GM12878 (cell line): ENCODE measurements at regions not wholly inside any gene's neighbourhood (a gene's known extent, or its start where the extent isn't known, plus 50 kb on each side); places are given as distances from the start of the nearest gene placed in this dataset.

Experiments
- ATAC-seq: fragments of 200-7000 bp; cut with Tn5 transposase; 3 replicates; pipeline ENCODE4 v1.9.1; 2020; ENCODE audit warnings: mild to moderate bottlenecking, moderate library complexity
- BruUV-seq: library from RNA; stranded (reverse); fragments of 400-500 nt; replicated peaks from 2 replicates; lab custom pipeline; 2021; lab: Mats Ljungman, UMichigan
- CTCF ChIA-PET: fragments of 300-600 bp; sonication (Branson Sonifier 250); formaldehyde crosslinking; extraction: SDS; loops from one replicate; lab custom pipeline; 2021; ENCODE audit warnings: inconsistent platforms; lab: Yijun Ruan, JAX
- POLR2A ChIA-PET: fragments of 350-600 bp; formaldehyde crosslinking; extraction: SDS; loops from one replicate; lab custom pipeline; 2021; ENCODE audit warnings: inconsistent platforms; lab: Charles Lee
- RAD21 ChIA-PET: fragments of 300-600 bp; sonication (Branson Sonifier 250); formaldehyde crosslinking; loops from one replicate; lab custom pipeline; 2023; ENCODE audit warnings: antibody characterized with exemption; ENCODE audit not compliant: unreplicated experiment; lab: Charles Lee
- SMC1A ChIA-PET: fragments of 300-600 bp; sonication (Branson Sonifier 250); formaldehyde crosslinking; loops from one replicate; lab custom pipeline; 2023; ENCODE audit not compliant: unreplicated experiment, uncharacterized antibody; lab: Charles Lee
- DNase-seq: peaks from one replicate; pipeline ENCODE4 v3.0.0-alpha.2; 2011; ENCODE audit warnings: low read depth, low spot score
- FAIRE-seq: peaks from 3 replicates; lab custom pipeline; 2011; peaks lifted over from hg19 to GRCh38; lab: Jason Lieb, UNC
- H2AFZ ChIP-seq: 2 replicates; pipeline ENCODE4 v1.6.0; 2011; ENCODE audit warnings: low read depth, low read length, control low read depth; ENCODE audit not compliant: control insufficient read depth
- H3K27ac ChIP-seq: 2 replicates; pipeline ENCODE4 v1.5.1; 2011; ENCODE audit warnings: control low read depth; ENCODE audit not compliant: control insufficient read depth, insufficient read depth
- H3K27me3 ChIP-seq, 2 experiments: replicated peaks in 1 of 2; 2 replicates each; pipeline versions ENCODE4 v1.6.0 to v1.6.1; 2011; ENCODE audit warnings: low read length in 1 of 2; ENCODE audit not compliant: control insufficient read depth in 2 of 2, insufficient read depth in 2 of 2
- H3K36me3 ChIP-seq, 2 experiments: 2 replicates each; pipeline ENCODE4 v1.5.1; 2011; ENCODE audit warnings: low read length in 1 of 2; ENCODE audit not compliant: control insufficient read depth in 2 of 2, insufficient read depth in 2 of 2
- H3K4me1 ChIP-seq: 2 replicates; pipeline ENCODE4 v1.6.1; 2011; ENCODE audit warnings: mild to moderate bottlenecking, low read length, moderate library complexity, mixed read lengths; ENCODE audit not compliant: control insufficient read depth, insufficient read depth
- H3K4me2 ChIP-seq: 2 replicates; pipeline ENCODE4 v1.6.0; 2011; ENCODE audit warnings: control low read depth; ENCODE audit not compliant: control insufficient read depth, insufficient read depth
- H3K4me3 ChIP-seq: fragments of 200-600 bp; sonication (generic); 2 replicates; pipeline ENCODE4 v1.5.1; 2016
- H3K79me2 ChIP-seq: 2 replicates; pipeline ENCODE4 v1.6.0; 2011; ENCODE audit warnings: low read length; ENCODE audit not compliant: control insufficient read depth, insufficient read depth
- H3K9ac ChIP-seq: 2 replicates; pipeline ENCODE4 v1.8.0; 2011; ENCODE audit warnings: low read length, control low read depth, mixed read lengths; ENCODE audit not compliant: control insufficient read depth, insufficient read depth
- H3K9me3 ChIP-seq: replicated peaks from 3 replicates; pipeline ENCODE4 v1.5.1; 2011; ENCODE audit warnings: mild to moderate bottlenecking, low read length; ENCODE audit not compliant: control insufficient read depth, insufficient read depth
- H4K20me1 ChIP-seq: 2 replicates; pipeline ENCODE4 v1.6.0; 2011; ENCODE audit not compliant: control insufficient read depth, insufficient read depth
- BCLAF1 ChIP-seq: fragments of 450-650 bp; IDR thresholded peaks from 2 replicates; pipeline ENCODE4 v1.6.1; 2017; ENCODE audit warnings: antibody characterized with exemption, mild to moderate bottlenecking, moderate library complexity
- BMI1 ChIP-seq: fragments of 450-650 bp; IDR thresholded peaks from 2 replicates; pipeline ENCODE4 v1.6.1; 2016; ENCODE audit warnings: mild to moderate bottlenecking, moderate library complexity, borderline replicate concordance
- CBX5 ChIP-seq: sonication (generic); IDR thresholded peaks from 2 replicates; pipeline ENCODE4 v1.6.1; 2016; ENCODE audit warnings: low read depth, moderate library complexity, mild to moderate bottlenecking, inconsistent platforms
- HSF1 ChIP-seq: fragments of 150-350 bp; IDR thresholded peaks from 2 replicates; pipeline ENCODE4 v1.6.1; 2014; ENCODE audit warnings: mild to moderate bottlenecking, low read depth, low read length
- MXI1 ChIP-seq: fragments of 150-350 bp; IDR thresholded peaks from 2 replicates; pipeline ENCODE4 v1.6.1; 2011; ENCODE audit warnings: low read depth, mild to moderate bottlenecking, inconsistent platforms, low read length, improper control_type of control experiment
- PML ChIP-seq: IDR thresholded peaks from 2 replicates; pipeline ENCODE4 v1.6.1; 2012; ENCODE audit warnings: low read length, inconsistent platforms
- SMAD1 ChIP-seq: fragments of 450-650 bp; IDR thresholded peaks from 2 replicates; pipeline ENCODE4 v1.6.1; 2018; ENCODE audit warnings: mild to moderate bottlenecking, low read depth; ENCODE audit not compliant: partially characterized antibody
- TCF3 ChIP-seq: IDR thresholded peaks from 2 replicates; pipeline ENCODE4 v1.6.1; 2012; ENCODE audit warnings: low read depth, mild to moderate bottlenecking, low read length, borderline replicate concordance; ENCODE audit not compliant: insufficient read depth
- WGBS: methylation state at CpG from one replicate; pipeline ENCODE4 v1.1.6; 2016; ENCODE audit warnings: low lambda C conversion rate; ENCODE audit not compliant: insufficient replicate concordance, insufficient coverage; ENCODE audit errors: missing lambda C conversion rate; 5-methylcytosine and 5-hydroxymethylcytosine counted together
- in situ Hi-C: fragments of 300-500 bp; cut with MboI; formaldehyde crosslinking; loops from 9 replicates; pipeline ENCODE4 v1.14.3; 2018; ENCODE audit warnings: mixed read lengths
- intact Hi-C: fragments of 100-400 bp; cut with micrococcal nuclease; formaldehyde crosslinking; loops from one replicate; pipeline ENCODE4 v1.14.2; 2022; ENCODE audit not compliant: unreplicated experiment

GRCh38 chr2:111710085-111710484 lies 173.9 kb downstream of the ANAPC1 start (continued):
- TF ChIP-seq HSF1 (no peak), BCLAF1 (no peak), MXI1 (no peak)

- in situ Hi-C loops (loop anchor here (25.0 kb wide), 2 partner anchors 223 to 898 kb away; no protein-coding TSS in a partner anchor), intact Hi-C loops (no loop called here)
- ChIA-PET CTCF (interaction anchor here (1.4 kb wide), 1 partner anchor 8 kb away, joined by 4 read pairs; no protein-coding TSS in a partner anchor), SMC1A (no interaction called here), POLR2A (no interaction called here), RAD21 (interaction anchor here (0.9 kb wide), 1 partner anchor 11 kb away, joined by 3 read pairs; no protein-coding TSS in a partner anchor)
- no peak overlapping the region for H2AFZ ChIP-seq
- H3K36me3 ChIP-seq = no peaks in the 10 kb centered on the region
- WGBS = 41% methylated on average over 3 of the region's 4 CpGs
- H3K27ac ChIP-seq = no peak overlapping the region
- no peaks in the 10 kb centered on the region for H3K79me2 ChIP-seq
- DNase-seq (no peak), FAIRE-seq (no peak), ATAC-seq (no peak)
- no peaks in the 10 kb centered on the region; a peak in 1 of 4 replicates for H3K27me3 ChIP-seq
- H3K4me2 ChIP-seq = no peak overlapping the region
- H3K4me1 ChIP-seq = peaks cover 11% of the 10 kb centered on the region
- H3K9ac ChIP-seq = no peak overlapping the region
- BruUV-seq = no TSS peak
- H3K4me3 ChIP-seq = no peak overlapping the region
- H4K20me1 ChIP-seq = no peaks in the 10 kb centered on the region
- H3K9me3 ChIP-seq = no peaks in the 10 kb centered on the region; the same call in 2 of the 3 replicates
- TF ChIP-seq SMAD1 (no peak), BMI1 (no peak), CBX5 (no peak), TCF3 (no peak), PML (no peak)
Observed at GRCh38 chr2:111710613-111711012, 173.4 kb downstream of the ANAPC1 start.
